Fibroblast of pulmonary artery (primary cell): ENCODE measurements at regions not wholly inside any gene's neighbourhood (a gene's known extent, or its start where the extent isn't known, plus 50 kb on each side); places are given as distances from the start of the nearest gene placed in this dataset.

ENCODE experiments used
- DNase-seq: peaks from one replicate; pipeline ENCODE4 v3.0.0-alpha.2; 2010; ENCODE audit warnings: low read depth
- H3K4me3 ChIP-seq: replicated peaks from 2 replicates; pipeline ENCODE4 v1.5.1; 2011; ENCODE audit warnings: low read depth, mild to moderate bottlenecking, control low read depth, low read length, moderate library complexity
- TF ChIP-seq, protein P1 (sequence below): IDR thresholded peaks from 2 replicates; pipeline ENCODE4 v1.5.1; 2011; ENCODE audit warnings: mild to moderate bottlenecking, control low read depth, low read length, inconsistent platforms; ENCODE audit errors: missing control alignments

DNA sequence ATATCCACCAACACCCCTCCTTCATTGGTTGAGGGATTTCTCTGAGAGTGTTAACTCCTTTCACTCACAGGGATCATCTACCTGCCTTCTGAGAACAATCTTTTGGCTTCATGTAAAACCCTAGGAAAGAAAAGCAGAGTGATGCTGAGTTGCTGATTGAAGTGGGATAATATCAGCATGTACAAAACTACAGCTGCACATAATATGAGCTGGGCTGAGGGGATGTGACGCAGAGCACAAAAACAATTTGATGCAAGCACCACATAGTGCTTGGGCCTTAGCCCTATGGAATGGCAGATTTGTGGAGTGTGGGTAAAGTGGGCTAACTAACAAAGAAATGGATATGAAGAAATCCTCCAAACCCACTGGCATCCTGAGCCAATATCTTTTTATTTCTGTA, 267.6 kb upstream of the KCNH8 start:
- no peak overlapping the region for H3K4me3 ChIP-seq
- TF ChIP-seq, protein P1, sequence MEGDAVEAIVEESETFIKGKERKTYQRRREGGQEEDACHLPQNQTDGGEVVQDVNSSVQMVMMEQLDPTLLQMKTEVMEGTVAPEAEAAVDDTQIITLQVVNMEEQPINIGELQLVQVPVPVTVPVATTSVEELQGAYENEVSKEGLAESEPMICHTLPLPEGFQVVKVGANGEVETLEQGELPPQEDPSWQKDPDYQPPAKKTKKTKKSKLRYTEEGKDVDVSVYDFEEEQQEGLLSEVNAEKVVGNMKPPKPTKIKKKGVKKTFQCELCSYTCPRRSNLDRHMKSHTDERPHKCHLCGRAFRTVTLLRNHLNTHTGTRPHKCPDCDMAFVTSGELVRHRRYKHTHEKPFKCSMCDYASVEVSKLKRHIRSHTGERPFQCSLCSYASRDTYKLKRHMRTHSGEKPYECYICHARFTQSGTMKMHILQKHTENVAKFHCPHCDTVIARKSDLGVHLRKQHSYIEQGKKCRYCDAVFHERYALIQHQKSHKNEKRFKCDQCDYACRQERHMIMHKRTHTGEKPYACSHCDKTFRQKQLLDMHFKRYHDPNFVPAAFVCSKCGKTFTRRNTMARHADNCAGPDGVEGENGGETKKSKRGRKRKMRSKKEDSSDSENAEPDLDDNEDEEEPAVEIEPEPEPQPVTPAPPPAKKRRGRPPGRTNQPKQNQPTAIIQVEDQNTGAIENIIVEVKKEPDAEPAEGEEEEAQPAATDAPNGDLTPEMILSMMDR = no peak
- DNase-seq = no peak

DNA sequence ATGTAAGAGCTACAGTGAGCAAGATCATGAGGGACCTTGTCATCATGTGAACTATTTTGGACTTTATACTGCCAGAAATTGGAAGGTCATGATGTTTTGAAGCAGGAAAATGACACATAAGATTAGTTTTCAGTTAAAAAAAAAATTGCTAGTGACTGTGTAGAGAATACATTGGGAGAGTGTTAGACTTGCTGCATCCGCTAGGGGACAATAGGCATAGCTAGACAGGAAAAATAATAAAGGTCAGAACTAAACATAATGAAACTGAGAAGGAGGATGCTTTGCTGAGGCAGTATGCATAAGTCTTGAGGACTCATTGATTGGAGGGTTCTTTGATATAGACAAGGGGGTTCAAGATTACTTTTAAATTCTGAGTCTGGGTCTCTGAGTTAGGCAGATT, 275.8 kb upstream of the KCNH8 start:
- no peak for DNase-seq
- H3K4me3 ChIP-seq = no peak overlapping the region
- TF ChIP-seq, protein P1 = no peak

DNA sequence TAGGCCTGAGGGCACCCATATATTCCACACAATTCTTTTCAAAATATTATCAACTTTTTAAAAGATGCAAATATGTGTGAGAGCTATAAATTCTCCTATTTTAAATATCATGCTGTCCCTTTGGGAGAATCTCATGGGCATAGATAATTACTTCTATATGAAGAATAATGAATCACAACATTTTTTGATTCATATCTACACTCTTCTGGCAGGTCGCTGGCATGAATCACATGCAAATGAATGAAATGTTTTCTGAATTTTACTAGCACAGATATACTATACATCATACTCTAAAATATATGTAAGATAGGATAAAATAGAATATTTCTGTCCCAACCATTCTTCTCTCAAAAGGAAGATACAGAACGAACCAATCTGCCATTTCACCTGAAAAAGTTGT, 277.7 kb upstream of the KCNH8 start:
- TF ChIP-seq, protein P1 = no peak
- H3K4me3 ChIP-seq = no peak overlapping the region
- no peak for DNase-seq

DNA sequence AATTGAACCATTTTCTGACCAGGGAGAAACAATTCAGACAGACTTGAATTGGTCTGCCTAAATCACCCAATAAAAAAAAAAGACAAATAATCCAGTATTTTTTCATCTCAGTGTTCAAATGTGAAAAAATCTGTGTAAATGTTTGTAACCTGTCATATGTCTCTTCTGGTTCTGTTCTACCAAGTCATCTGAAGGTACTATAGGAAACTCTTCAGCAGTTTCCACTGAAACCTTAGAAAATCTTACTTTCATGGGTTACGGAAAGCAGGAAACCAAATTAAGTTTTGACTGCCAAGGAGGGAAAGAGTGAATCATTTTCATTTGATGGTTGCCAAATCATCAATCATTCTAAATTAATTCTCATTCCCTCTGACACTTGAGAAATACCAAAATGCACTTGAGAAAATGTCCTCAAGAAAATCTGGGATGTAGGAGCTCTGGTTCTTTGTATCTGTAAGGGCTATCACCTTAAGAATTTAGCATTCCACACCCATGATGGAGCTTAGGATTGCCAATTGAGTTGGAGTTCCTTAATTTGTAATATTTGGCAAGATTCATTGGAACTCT, 278.2 kb upstream of the KCNH8 start:
- DNase-seq = no peak
- TF ChIP-seq, protein P1 = no peak
- no peak overlapping the region for H3K4me3 ChIP-seq

DNA sequence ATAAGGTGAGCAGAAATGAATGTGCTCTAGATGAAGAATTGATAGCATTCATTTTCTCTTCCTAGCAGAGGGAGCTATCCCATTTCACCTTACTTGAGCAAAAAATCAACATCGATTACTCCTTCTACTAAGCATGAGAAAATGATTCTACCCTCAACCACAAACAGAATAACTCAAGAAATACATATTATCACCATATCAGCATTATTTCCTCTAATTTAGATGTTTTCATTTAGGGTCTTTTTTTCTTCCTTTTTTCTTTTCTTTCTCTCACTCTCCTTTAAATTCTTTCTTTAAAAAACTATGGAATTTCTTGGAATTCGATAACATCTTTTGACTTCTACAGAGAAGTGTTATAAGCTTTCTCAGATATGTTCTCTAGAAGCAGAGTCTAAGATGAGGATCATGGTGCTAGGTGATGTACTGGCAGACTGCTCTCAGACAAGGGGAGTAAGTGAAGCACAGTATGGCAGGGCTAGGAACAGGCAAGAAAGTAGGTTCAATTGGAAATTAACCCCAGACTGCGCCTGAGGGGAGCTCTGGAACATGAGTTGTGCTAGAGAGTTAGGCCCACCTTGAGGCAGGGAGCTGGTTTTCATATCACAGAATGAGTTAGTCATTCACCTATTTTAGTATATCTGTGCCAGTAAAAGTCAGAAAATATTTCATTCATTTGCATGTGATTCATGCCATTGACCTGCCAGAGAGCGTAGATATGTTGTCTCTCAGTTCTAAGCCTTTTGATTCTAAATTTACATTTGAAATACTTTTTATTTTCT, 279.2 kb upstream of the KCNH8 start:
- no peak overlapping the region for H3K4me3 ChIP-seq
- DNase-seq = no peak
- TF ChIP-seq, protein P1 = no peak

DNA sequence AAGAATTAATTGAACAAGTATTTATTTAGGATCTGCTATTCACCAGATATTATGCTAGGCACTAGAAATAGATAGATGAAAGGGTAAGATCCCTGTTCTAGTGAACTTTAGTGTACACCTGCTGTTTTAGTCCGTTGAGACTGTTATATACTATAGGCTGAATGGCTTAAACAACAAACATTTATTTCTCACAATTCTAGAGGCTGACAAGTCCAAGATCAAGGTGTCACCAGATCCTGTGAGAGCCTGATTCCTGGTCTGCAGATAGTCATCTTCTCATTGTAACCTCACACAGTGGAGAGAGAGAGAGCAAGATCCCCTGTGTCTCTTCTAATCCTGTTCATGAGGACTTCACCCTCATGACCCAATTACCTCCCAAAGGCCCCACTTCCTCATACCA, 281.4 kb upstream of the KCNH8 start:
- no peak overlapping the region for H3K4me3 ChIP-seq
- DNase-seq = no peak
- TF ChIP-seq, protein P1 = no peak
